ENCODE measurements at regions not wholly inside any gene's neighbourhood (a gene's known extent, or its start where the extent isn't known, plus 50 kb on each side); places are given as distances from the start of the nearest gene placed in this dataset.

DNA sequence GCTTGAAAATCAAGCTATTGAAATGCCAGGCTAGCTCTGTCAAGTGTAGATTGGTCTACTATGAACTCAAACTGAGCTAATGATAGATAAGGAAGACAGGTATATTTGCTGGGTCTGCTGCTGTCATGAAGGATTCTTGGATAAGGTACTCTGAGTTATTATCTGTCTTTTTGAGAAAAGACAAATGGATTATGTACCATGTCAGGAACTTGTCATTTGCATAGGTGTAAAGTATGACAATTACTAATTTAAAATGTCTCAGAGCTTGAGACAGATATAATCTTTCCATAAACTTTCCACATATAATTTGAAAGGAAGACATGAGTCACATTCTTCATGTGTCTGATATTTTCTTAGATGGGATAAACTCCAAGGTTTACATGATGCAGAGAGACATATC, 594.1 kb upstream of the PTPRD start:
- TF ChIP-seq, protein P1, sequence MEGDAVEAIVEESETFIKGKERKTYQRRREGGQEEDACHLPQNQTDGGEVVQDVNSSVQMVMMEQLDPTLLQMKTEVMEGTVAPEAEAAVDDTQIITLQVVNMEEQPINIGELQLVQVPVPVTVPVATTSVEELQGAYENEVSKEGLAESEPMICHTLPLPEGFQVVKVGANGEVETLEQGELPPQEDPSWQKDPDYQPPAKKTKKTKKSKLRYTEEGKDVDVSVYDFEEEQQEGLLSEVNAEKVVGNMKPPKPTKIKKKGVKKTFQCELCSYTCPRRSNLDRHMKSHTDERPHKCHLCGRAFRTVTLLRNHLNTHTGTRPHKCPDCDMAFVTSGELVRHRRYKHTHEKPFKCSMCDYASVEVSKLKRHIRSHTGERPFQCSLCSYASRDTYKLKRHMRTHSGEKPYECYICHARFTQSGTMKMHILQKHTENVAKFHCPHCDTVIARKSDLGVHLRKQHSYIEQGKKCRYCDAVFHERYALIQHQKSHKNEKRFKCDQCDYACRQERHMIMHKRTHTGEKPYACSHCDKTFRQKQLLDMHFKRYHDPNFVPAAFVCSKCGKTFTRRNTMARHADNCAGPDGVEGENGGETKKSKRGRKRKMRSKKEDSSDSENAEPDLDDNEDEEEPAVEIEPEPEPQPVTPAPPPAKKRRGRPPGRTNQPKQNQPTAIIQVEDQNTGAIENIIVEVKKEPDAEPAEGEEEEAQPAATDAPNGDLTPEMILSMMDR (IDR thresholded peaks at IDR 0.05; ENCODE audit: low read depth, low read length) = no peak
- no peaks in the 10 kb centered on the region for H3K9me3 ChIP-seq (ENCODE audit: control insufficient read depth, insufficient read depth, low read length)
- no peak overlapping the region for H3K27ac ChIP-seq (ENCODE audit: low read depth, low read length)
- no peak overlapping the region for H3K4me3 ChIP-seq (ENCODE audit: low read depth, low read length)
- ChIA-PET POLR2A (no interaction called here), CTCF (no interaction called here)
- no peak for DNase-seq (ENCODE audit: low read depth, low spot score)
- H3K27me3 ChIP-seq (ENCODE audit: control insufficient read depth, insufficient read depth, low read length) = no peaks in the 10 kb centered on the region

DNA sequence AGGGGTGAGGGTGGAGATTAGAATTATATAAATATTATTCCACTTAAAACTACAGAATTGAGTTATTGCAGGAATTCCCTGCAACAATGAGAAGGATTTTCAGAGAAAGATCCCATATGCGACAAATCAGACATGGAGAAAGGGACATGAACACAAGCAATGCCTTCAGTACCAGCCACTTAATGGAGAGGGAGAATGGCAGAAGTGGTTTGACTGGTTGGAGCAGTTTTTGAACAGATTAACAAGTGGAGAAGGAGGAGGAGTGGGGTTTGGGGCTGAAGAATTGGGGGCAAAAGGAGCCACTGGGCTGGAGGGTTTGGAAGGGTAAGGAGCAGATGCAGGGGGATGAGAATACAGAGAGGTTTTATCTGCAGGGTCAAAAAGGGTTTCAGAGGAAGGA, 620.9 kb upstream of the PTPRD start:
- DNase-seq (ENCODE audit: low read depth, low spot score) = no peak
- CTCF ChIA-PET = no interaction called here
- peaks cover 13% of the 10 kb centered on the region; the same call in 1 of the 2 replicates for H3K9me3 ChIP-seq (ENCODE audit: control insufficient read depth, insufficient read depth, low read length)
- POLR2A ChIA-PET = no interaction called here
- H3K27me3 ChIP-seq (ENCODE audit: control insufficient read depth, insufficient read depth, low read length) = no peaks in the 10 kb centered on the region
- TF ChIP-seq, protein P1 (IDR thresholded peaks at IDR 0.05; ENCODE audit: low read depth, low read length) = no peak
- no peak overlapping the region for H3K4me3 ChIP-seq (ENCODE audit: low read depth, low read length)
- no peak overlapping the region for H3K27ac ChIP-seq (ENCODE audit: low read depth, low read length)

DNA sequence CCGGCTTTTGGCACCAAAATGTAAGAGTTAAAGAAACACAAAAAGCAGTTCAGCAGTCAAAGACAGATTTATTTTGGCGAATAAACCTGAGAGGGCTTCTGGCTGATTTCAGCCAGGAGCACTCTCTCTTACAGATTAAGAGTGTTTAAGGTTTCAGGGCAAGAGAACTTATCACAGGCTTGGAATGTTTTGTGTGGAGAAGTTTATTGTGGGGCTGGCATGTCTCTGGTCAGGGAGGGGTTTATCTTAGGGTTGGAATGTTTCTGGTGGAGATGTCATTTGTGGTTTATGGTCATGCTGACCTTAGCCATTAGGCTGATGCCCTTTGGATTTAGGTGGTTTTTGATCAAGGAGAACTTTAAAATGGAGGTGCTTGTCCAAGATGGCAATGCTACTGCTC, 622.3 kb upstream of the PTPRD start:
- Histone ChIP-seq H3K27ac (ENCODE audit: low read depth, low read length) (no peak overlapping the region), H3K4me3 (ENCODE audit: low read depth, low read length) (no peak overlapping the region), H3K9me3 (ENCODE audit: control insufficient read depth, insufficient read depth, low read length) (peaks cover 9% of the 10 kb centered on the region; the same call in 1 of the 2 replicates), H3K27me3 (ENCODE audit: control insufficient read depth, insufficient read depth, low read length) (no peaks in the 10 kb centered on the region)
- no peak for DNase-seq (ENCODE audit: low read depth, low spot score)
- POLR2A ChIA-PET = no interaction called here
- CTCF ChIA-PET = no interaction called here
- TF ChIP-seq, protein P1 (IDR thresholded peaks at IDR 0.05; ENCODE audit: low read depth, low read length) = no peak

DNA sequence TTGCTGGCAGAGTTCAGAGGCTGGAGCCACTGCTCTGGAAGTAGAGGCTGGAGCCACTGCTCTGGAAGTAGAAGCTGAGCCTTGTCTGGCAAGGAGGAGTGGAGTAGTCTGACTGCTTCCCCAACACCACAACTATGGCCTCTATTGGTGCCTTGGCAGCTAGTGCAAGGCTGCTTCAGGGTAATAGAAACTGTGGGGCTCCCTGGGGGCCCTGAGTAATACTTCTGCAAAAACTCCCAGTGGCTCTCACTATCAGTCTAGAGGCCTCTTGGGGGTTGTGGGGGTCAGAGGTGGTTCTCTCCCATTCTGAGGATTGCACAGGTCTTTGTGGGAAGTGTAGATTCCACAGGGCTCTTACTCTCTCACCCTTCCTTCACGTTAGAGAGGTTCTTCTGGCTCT, 629.0 kb upstream of the PTPRD start:
- ChIA-PET CTCF (no interaction called here), POLR2A (no interaction called here)
- TF ChIP-seq, protein P1 (IDR thresholded peaks at IDR 0.05; ENCODE audit: low read depth, low read length) = no peak
- H3K27me3 ChIP-seq (ENCODE audit: control insufficient read depth, insufficient read depth, low read length) = no peaks in the 10 kb centered on the region
- H3K9me3 ChIP-seq (ENCODE audit: control insufficient read depth, insufficient read depth, low read length) = peaks cover 12% of the 10 kb centered on the region; the same call in 1 of the 2 replicates
- DNase-seq (ENCODE audit: low read depth, low spot score) = no peak
- no peak overlapping the region for H3K27ac ChIP-seq (ENCODE audit: low read depth, low read length)
- no peak overlapping the region for H3K4me3 ChIP-seq (ENCODE audit: low read depth, low read length)

DNA sequence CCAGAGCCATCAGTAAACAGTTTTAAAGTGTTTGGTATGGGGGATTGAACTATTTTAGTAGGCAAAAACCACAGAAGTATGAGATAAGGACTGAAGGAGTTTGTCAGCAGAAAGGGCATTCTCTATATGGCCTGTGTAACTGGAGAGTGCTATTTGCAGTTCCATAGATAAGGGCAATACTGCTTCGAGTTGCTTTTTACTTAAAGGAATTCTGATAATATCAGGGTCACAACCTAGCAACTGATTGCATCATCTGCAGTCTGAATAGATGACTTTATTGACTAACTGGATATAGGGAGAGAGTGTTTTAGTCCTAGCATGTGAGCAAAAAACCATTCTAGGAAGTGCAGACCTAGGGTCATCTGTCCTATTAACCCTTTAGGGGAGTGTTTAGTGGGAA, 645.2 kb upstream of the PTPRD start:
- no peak for DNase-seq (ENCODE audit: low read depth, low spot score)
- Histone ChIP-seq H3K4me3 (ENCODE audit: low read depth, low read length) (no peak overlapping the region), H3K27me3 (ENCODE audit: control insufficient read depth, insufficient read depth, low read length) (no peaks in the 10 kb centered on the region), H3K9me3 (ENCODE audit: control insufficient read depth, insufficient read depth, low read length) (peaks cover 16% of the 10 kb centered on the region; the same call in 1 of the 2 replicates), H3K27ac (ENCODE audit: low read depth, low read length) (no peak overlapping the region)
- TF ChIP-seq, protein P1 (IDR thresholded peaks at IDR 0.05; ENCODE audit: low read depth, low read length) = no peak
- ChIA-PET POLR2A (no interaction called here), CTCF (no interaction called here)
